Inferior parietal cortex (tissue), 1 donor: ENCODE measurements at regions not wholly inside any gene's neighbourhood (a gene's known extent, or its start where the extent isn't known, plus 50 kb on each side); places are given as distances from the start of the nearest gene placed in this dataset.

Experiments used
- DNase-seq: peaks from one replicate; pipeline ENCODE4 v3.0.0-alpha.2; 2016; ENCODE audit errors: extremely low spot score

DNA sequence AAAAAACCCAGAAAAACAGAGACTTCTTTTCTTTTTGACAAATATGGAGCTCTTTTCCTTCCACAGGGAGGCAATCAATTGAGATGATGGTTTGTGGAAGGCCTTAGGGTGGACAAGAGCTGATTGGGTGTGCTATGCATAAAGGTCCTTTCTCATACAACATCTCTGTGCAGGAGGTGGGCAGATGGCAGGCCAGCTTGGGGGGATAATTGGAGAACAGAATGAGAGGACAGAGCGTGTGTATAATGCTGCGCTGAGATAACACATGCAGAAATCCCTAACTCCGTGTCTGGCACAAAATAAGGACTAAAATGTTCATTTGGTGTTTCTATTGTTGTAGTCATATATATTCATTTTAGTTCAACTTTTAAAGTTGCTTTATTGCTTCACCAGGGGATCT, 159.0 kb upstream of the MEF2C start:
- no peak for DNase-seq

DNA sequence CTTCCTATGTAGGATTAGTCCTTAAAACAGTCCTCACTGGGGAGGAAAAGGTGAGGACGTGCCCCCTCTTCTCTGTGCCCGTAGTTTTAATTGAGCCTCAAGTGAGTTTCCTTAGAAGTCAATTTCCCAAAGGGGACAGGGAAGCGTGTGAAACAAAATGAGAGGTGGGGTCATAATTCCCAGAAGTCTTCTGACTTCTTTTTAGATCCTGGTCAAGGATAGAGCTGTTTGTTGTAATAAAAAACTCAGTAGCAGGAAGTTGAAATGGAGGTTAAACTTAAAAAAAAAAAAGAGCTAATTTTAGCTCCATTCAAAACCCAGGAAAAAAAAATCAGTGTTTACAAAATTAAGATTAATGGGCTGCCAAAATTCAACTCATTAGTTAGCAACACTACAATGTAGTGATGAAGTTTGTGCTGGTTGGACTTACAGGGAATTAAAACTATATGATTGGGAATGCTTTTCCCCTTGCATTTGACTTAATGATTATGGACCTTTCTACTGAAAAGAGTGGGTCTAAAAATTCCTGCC, 158.3 kb upstream of the MEF2C start:
- DNase-seq = no peak

DNA sequence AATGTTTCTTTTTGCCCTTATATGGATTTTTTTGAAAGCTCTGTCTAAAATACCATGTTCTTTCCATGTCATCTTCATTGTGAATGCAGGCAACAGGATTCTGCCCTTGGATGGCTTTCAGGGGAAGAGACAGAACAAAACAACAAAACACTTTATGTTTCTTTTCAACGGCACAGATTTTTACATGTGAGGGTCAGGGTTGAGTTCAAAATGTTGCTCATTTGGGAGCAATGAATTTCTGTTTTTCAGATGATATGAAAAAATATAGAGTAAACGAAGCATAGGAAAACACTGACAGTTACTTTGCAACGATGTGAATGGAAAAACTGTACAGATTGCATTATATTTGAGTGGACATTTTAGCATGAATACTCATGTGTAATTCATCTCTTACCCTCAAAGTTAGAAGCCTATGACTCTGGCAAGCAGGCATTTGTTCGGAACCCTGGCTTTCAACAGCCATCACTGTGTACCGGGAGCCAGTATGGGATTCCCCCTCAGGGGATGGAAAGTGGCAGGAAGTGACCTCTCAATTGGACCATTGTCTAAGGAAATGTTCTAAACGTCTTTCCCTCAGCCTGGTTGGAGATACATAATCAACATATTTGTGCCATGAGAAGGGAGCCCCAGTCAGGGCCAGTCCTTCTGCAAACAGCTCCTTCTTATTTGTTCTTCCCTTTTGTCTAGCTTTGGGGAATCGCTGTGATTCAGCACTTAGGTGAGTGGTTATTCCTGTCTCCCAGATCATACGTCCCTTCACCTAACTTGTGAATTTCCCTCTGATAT, 153.9 kb upstream of the MEF2C start:
- DNase-seq = no peak

DNA sequence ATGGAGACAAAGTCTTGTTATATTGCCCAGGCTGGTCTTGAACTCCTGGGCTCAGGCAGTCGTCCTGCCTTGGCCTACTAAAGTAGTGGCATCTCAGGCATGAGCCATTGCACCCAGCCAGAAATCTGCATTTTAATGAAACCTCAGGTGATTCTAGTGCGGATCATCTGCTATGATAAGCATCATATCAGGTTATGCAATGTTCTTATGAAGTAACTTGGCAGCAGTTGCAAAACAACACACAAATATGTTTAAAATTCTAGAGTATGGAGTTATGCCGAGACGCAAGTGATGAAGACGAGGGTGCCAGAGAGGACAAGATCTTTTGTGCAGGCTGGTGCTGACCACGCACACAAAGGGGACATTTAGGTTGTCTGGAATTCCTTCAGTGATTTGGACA, 153.2 kb upstream of the MEF2C start:
- no peak for DNase-seq

DNA sequence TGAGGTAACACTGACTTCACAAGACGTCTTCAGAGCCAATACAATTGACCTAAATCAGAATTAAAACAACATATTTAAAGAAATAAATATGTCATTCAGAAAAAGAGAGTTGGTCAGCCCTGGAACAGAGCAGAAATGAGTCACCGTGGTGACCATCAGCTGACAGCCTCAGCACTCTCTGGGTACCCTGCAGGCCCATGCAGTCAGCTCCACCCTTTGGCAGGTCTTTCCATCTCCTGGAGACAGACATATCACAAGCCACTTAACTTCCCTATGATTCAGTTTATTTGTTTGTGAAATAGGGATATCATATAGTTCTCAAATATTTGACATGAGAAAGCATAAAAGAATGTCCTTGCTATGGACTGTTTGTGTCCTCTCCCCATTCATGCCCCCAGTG, 151.6 kb upstream of the MEF2C start:
- no peak for DNase-seq

DNA sequence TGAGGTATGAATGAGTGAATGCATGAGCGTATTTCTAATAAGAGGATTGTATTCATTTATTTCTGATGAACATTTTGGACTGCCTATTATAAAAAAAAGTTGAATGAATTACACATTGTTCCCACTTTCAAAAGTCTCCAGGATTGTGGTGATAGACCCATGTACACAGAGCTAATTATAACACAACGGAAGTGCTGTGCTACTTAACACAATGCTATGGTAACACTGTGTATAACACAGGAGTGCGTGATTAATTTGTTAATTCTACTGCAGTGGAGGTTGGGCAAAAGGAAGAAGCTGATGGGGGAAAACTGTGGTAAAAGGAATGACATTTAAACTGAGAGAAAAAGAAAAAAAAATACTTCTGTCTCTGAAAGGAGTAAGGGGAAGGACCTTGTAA, 147.8 kb upstream of the MEF2C start:
- DNase-seq = no peak

DNA sequence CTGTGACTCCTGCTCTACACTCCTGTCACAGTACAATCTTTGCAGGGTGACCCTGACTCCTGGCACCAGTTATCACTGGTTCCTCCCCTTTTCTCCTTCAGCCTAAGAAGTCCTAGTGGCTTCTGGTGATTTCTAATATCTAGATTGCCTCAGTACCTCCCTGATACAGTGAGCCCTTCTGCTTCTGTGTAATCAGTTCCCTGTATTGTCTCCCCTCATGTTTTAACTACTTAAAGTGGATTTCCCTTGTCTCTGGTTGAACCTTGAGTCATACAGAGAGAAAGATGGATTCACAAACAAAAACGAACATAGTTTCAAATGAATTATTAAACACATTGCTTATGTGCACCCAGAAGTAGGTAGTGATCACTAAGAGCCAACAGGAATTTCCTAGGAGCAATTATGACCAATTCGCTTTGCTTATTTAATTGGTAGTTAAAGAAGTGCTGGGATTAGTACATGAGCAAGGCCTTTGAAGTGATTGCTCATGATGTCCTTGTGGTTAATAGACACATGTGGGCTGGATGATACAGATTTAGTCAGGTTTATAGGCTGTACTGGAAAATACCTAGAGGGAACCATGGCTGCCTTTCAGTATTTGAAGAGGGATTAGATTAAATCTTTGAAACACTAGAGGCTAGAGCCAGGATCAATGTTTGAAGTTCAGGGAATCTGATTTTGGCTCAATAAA, 145.8 kb upstream of the MEF2C start:
- DNase-seq = no peak

DNA sequence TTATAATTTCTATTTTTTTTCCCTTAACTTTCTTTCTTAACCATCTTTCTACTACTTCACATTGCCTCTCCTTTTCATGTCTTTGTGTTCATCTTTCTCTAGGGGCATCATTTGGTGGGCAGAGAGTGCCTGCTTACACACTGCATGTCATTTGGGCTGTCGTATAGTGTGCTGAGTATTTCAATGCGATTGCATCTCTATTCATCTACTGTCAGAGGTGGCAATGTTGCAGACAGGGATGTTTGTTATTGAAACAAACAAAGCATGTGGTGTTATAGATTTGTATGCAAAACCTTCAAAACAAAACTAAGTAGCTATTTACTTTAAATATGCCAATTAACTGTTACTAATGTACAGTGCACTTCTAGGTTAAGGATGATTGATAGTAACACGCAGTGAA, 141.1 kb upstream of the MEF2C start:
- no peak for DNase-seq

DNA sequence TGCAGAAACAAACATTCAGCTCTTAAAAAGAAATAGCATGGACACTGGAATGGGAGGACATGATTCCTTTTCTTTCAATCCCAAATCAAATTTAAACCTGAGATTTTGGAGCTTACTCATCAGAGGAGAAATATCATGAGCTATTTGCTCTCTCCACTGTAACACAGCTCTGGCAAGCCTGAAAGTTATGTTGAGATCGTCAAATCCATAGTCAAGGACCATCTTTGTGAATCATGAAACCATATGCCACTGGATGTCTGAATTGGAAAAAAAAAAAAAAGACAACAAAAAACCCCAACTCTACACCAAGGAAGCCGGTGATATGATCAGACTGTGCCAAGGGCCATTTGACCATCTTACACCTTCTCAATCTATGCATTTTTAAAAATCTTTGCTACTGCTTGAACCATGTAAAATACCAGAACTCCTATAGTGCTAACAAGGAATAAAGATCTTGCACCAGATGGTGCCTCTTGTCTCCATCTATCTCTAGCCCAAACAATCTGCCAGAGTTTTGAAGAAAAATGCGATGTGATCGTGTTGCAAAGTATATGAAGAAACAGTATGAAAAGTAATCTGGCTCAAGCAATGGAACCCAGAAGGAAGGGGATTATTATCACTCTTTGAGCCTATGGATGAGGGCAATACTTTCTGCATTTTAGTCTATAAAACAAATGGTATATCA, 138.1 kb upstream of the MEF2C start:
- DNase-seq = no peak

DNA sequence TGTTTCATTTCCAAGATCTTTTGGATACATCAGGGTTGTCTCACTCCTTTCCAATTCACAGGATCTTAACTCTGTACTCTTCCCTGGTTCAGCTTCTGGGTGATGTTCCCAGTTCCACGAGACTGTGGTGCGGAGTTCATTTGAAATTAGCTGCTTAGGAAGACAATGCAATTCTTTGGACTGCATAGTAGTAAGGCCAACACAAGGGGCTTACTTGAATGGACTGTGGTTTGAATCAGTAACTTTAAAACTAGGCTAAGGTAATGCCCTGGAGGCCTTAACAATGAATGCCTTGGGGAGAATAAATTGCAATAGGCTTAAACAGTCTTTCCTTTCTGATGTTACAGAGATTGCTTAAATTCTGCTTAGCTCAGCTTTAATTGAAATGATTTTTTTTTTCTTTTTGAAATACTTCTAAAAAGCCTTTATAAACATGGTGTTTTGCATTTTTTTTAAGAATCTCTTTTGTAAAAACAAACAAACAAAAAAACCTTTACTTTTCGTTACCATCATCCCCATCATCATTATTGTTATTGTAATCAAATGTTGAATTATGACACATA, 133.8 kb upstream of the MEF2C start:
- no peak for DNase-seq

DNA sequence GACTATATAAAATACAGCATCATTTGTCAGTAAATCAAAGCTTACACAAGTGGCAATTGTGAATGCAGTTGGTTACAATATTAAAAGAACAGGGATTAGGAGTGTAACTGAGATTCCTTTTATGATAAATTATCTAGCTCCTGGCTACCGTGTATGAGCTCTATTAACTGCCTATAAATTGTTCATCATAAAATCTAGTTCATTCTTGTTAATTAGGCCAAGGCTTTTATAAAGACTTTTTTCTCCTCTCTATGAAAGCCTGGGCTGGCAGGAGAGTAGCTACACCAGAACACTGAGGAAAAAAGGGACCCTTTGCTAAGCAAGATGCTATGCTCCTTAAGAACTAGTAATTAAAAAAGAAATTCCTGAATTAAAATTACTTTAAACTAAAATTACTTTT, 132.4 kb upstream of the MEF2C start:
- no peak for DNase-seq

DNA sequence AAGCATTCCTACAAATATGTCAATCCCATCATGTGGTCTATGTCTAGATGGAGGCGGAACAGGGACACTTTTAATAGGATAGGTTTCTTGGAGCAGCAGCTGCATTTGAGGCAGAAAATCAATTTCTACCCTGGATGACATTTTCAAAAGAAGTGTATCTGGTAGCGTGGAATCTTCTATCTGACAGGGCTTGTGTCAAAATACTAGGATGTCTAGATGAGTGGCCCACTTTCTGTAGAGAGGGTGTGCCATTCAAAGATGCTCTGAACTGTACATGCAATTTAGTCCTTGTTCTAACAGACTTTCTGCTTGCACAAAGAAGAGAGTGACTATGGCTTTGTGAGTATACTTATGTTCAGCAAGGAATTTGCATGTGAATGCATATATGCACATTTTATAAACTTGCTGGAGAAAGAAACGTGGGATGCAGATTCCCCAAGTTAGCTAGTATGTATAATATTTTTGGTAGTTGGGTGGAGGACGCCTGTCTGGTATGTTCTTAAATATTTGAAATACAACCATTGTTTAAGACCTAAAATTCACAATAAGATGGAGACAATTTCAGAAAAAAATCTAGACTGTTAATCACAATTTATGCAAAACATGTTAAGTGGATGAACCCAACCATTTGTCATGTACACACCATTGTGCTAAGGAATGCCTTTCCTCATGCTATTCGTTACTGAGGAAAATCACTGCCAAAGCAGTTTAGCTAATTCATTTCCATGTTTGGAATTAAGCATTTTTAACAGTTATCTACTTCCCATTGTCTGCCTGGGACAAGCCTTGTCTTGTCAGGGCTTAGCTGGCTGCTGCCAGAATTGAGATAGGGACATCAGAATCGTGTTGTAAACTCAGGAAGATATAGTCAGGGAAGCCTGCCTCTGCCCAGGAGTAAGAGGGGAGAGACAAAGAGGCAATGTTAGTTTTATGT, 129.1 kb upstream of the MEF2C start:
- DNase-seq = no peak

DNA sequence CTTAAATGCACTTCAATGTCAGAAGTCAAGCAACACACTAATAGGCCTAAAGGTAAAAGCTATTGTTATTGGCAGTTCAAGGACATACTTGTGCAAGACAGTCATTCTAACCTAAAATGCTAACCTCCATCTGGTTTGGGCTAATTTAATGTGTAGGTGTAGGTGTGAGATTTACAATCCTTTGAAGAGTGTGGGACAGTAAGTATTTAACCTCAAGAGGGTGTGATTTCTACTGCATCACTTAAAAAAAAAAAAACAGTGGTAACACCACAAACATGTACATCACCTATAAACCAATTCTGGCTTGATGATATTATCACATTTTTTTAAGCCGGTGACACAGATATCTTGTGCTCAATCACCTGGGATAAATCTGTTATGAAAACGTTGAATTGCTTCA, 127.5 kb upstream of the MEF2C start:
- DNase-seq = no peak

DNA sequence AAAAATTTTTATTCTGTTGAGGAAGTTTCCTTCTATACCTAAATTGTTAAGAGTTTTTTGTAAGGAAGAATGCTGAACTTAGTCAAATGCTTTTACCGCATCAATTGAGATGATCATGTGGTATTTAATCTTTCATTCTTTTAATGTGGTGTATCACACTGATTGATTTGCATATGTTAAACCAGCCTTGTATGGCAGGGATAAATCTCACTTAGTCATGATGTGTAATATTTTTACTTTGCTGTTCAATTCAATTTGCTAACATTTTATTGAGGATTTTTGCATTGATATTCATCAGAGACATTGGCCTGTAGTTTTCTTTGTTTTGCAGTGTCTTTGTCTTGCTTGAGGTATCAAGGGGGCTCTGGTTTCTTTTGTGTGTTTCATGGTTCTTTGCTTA, 125.3 kb upstream of the MEF2C start:
- no peak for DNase-seq

DNA sequence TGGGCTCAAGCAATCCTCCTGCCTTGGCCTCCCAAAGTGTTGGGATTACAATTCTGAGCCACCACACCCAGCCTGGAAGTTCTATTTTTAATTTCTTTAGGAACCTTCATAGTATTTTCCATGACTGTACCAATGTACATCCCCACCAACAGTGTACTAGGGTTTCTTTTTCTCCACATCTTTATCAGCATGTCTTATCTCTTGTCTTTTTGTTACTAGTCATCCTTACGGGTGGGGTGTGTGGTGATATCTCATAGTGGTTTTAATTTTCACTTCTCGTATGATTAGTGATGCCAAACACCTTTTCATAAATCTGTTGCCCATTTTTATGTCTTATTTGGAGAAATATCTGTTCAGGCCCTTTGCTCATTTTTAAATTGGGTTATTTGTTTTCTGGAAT, 123.0 kb upstream of the MEF2C start:
- DNase-seq = no peak

DNA sequence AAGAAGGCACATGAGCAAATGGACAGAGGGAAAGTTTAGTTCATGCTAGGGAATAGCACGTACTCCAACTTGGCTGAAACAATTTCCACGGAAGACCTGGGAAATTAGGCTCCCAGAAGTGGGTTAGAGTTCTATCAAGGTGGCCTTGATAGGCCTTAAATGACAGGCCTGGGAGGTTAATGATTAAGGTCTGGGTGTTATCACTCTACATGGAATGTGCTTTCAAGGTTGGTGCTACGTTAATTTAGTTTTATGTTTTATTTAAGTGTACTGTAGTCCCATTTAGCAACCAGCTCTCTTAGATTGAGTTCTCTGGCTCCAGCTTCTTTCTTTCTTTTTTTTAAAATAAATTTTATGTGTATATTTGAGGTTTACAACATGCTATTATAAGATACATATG, 121.4 kb upstream of the MEF2C start:
- no peak for DNase-seq

DNA sequence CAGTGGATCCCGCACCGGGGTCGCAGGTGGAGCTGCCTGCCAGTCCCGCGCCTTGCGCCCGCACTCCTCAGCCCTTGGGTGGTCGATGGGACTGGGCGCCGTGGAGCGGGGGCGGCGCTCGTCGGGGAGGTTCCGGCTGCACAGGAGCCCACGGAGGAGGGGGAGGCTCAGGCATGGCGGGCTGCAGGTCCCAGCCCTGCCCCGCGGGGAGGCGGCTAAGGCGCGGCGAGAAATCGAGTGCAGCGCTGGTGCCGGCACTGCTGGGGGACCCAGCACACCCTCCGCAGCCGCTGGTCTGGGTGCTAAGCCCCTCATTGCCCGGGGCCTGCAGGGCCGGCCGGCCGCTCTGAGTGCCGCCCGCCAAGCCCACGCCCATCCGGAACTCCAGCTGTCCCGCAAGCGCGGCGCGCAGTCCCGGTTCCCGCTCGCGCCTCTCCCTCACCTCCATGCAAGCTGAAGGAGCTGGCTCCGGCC, 120.6 kb upstream of the MEF2C start:
- DNase-seq = no peak

DNA sequence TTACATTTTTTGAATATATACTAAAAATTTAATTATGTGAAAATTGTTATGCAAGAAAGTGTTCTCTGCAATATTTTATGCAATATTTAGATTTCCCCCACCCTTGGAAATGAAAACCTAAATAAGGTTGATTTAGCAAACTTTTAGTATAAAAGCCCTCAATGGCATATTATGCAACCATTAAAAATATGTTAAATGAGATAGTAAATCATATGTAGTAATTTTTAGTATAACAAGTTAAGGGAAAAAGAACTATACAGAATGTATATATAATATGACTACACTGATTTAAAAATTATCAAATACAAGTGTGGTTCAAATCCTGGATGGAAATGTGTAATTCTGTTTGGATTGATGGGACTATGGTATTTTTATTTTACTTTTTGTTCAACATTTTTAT, 116.9 kb upstream of the MEF2C start:
- DNase-seq = no peak

DNA sequence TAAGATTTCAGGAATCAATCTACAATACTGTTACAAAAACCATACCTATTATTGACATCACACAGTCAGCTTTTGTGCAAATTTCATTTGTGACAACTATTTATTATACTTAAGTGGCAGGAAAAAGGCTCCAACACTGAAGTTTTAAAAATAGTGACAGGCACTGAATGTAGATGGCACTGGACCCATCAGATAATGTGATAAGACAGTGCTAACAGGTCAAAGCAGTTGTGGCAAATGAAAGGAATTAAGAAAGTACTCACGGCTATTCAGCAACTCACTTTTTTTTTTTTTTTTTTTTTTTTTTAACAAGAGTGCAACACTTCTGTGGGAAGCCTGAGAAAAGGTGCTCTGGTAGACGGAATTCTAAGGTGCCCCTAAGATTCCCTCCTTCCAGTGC, 115.0 kb upstream of the MEF2C start:
- DNase-seq = no peak

DNA sequence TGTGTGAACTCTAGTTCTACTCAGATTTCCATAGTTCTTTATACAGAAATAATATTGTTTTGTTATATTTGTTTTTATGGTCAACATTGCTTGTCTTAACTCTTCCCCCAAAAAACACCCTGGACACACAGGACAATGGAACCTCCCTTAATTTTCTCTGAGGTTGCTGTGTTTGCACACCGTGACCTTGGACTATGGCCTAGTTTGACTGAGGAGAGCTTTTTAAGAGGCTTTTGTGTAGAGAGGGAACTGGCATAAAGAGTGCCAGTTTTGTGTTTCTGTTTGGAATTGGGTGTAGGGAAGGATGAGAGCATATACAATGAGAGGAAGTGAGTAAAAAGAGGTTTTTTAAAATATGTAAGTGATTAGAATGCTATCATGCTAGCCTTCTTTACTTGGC, 101.1 kb upstream of the MEF2C start:
- DNase-seq = no peak

DNA sequence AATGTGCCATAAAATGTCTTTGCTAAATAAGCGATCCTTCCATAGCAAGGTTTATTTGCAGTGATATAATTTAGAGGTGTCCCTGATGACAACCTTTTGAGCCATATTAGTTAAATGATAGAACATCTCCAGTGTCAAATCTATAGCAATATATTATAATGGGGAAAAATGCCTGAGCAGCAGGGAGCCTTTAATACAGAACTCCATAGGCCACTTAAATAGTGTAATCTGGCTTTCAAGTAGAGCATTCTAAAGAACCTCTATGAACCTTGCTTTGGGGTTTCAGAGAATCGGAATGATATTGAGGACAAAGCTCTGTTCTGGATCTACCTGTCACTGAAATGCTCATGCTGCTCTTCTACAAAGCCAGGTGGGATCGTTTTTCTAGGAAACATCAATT, 96.7 kb upstream of the MEF2C start:
- no peak for DNase-seq
